ENCODE measurements at regions not wholly inside any gene's neighbourhood (a gene's known extent, or its start where the extent isn't known, plus 50 kb on each side); places are given as distances from the start of the nearest gene placed in this dataset.
"Not testable (repeated sequence)": the region's sequence is repeated elsewhere in the genome, so short reads cannot be mapped to it uniquely, and the experiment has no call there.

DNA sequence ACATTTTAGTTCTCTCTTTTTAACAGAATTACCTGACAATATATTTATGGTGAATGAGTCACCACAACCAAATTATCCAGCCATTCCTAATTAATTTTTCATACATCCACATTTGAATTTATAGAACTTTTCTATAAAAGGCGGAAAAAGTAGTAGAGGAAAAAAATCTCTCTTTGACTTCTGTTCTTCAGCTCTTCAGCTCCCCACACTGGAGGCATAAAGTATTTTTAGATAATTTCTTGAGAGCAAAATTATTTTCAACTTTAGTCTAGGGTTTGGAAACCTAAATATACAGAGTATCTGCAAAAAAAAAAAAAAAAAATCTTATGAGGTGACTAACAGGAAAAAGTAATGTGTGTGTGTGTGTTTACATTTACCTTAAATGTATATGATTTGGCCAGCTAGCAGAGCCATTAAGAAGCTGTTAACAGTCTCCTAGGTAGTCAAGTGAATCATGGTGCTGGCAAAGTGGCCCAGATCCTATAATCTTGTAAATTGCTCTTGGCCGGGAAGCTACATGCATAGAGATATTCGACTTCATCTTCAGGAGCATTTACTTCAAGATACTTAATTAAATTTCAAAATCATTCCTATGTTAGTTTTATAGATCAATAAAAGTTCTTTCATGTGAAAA lies 383.1 kb upstream of the STEAP1 start:
- no peak for DNase-seq (ENCODE audit: low spot score)

DNA sequence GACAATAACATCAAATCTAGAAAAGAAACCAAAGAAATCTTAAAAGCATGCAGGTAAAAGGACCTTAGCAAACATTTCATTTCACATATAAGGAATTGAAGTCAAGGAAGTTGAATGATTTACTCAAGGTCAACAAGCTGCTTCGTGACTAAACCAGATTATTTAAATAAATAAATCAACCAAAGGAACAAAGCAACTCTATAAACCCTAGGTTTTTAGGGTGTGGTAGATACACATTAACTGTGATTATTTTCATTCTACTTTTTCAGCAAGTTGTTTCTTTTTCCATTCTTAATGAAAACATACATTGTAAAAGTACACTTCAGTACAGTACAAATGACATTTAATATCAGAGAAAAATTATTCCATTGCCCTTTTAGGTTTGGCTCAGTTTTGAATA lies 382.0 kb upstream of the STEAP1 start:
- no peak for DNase-seq (ENCODE audit: low spot score)

DNA sequence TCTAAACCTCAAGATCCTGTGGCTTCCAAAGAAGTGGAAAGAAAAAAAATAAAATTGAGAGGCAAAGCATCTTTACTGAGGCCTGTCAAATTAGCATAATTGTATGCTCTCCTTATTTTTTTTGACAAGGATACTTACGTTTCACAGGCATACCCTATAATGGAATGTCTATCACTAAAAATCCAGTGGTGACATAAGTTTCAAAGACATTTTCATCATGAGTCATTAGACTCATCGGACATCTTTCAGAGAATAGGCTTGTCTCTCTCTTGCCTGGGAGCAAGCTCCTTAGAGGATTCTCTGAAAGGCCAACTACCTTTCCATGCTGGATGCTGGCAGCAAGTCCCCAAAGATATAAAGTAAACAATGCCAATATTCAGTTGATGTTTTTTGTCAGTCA lies 380.7 kb upstream of the STEAP1 start:
- no peak for DNase-seq (ENCODE audit: low spot score)

GRCh38 chr7:89775459-89775858 lies 378.8 kb upstream of the STEAP1 start:
- DNase-seq (ENCODE audit: low spot score): no peak

DNA sequence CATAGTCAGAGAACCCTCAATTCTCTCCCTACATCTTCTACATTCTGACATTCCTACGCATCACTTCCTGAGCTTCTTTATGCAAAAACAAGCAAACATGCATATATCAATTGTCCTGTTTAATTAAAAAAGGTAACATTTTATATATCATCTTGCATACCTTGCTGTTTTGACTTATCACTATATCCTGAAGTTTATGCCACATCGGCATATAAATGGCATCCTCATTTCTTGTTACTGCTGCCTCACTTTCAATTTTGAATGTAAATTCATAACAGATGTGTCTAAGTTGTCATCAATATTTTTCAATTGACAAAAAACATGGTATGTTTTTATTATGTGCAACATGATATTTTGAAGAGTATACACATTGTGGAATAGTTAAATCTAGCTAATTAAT lies 377.3 kb upstream of the STEAP1 start:
- DNase-seq (ENCODE audit: low spot score): no peak

- no peak for DNase-seq (ENCODE audit: low spot score)
Measured at GRCh38 chr7:89777499-89777898, 376.8 kb upstream of the STEAP1 start.

DNA sequence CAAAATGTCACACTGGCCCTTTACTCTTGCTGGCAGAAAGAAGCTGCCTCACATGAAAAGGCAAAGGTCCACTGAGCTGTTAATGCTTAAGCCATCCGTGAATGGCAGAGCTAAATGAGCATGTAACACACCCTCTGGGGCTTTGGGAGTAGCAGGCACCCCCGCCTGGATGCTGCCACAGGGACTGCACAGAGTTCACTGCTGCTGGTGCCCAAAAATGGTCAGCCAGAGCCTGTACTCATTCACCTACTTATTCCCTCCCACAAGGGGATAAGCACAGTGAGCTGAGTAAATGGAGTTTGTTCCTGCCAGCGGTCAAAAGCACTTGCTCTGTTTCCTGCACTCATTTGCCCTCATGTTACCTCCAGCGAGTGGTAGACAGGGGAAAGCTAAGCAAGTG lies 374.0 kb upstream of the STEAP1 start:
- no peak for DNase-seq (ENCODE audit: low spot score)

DNA sequence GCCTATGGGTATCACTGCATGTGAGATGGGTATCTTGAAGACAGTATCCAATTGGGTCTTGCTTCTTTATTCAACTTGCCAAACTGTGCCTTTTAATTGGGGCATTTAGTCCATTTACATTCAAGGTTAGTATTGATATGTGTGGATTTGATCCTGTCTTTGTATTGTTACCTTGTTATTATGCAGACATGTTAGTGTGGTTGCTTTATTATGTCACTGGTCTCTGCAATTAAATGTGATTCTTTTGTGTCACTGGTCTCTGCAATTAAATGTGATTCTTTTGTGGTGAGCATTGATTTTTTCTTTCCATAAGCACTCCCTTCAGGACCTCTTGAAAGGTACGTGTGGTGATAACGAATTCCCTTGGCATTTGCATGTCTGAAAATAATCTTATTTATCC lies 357.8 kb upstream of the STEAP1 start:
- no peak for DNase-seq (ENCODE audit: low spot score)

- DNase-seq (ENCODE audit: low spot score): no peak
Measured at GRCh38 chr7:89797965-89798598, 356.2 kb upstream of the STEAP1 start.

- DNase-seq (ENCODE audit: low spot score): no peak
Measured at GRCh38 chr7:89798599-89798996, 355.7 kb upstream of the STEAP1 start.

- DNase-seq (ENCODE audit: low spot score): no peak
Measured at GRCh38 chr7:89800761-89801160, 353.5 kb upstream of the STEAP1 start.

DNA sequence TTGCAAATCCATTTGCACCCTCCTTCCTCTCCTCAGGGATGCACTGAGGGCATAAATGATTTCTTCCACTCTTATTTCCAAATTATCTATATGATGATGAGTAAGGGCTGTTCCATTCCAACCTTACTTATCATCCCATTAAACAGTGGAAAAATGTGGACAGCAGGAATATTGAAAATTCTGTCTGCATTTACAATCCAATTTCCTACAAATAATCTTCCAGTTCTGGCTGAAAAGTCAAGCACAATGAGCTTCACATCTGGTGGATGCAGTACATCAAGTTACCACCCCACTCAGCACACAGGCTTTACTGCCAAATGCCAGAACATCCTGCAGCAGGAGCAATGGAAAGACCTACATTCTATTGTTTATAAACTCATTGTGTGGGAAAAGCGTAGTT lies 345.0 kb upstream of the STEAP1 start:
- DNase-seq (ENCODE audit: low spot score): no peak

DNA sequence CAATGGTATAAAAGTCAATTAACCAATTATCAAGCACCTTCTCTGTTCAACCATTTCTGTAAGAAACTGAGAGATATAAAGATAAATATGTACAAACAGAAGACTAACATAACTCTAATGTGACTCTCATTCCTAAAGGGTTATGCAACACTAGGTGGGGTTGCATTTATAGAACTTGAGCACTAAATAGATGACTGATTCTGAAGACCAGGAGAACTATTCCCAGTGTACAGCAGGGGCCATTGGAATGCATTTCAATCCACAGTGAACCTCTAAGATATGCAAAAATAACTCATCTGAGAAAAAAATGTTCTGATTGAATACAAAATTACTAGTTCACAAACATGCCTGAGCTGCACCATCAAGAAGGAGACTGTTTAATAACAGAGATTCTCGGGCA lies 341.2 kb upstream of the STEAP1 start:
- no peak for DNase-seq (ENCODE audit: low spot score)

DNA sequence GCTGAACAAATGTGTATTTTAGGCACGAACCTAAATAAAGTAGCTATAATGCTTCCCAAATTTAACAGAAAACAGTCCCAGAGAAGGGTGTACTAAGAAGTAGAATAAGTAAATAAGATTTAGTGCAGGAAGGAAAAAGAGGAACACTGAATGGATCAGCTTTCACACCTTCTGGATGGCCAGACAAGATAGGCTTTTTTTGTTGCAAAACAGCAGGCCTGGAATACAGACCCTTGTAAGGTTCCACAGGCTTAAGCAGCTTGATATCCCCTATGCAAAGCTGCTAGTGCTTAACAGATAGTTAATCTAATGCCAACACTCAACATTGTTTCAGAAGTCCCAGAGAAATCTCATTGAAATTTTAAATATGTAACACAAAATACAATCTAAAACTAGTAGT lies 328.1 kb upstream of the STEAP1 start:
- DNase-seq (ENCODE audit: low spot score): no peak

DNA sequence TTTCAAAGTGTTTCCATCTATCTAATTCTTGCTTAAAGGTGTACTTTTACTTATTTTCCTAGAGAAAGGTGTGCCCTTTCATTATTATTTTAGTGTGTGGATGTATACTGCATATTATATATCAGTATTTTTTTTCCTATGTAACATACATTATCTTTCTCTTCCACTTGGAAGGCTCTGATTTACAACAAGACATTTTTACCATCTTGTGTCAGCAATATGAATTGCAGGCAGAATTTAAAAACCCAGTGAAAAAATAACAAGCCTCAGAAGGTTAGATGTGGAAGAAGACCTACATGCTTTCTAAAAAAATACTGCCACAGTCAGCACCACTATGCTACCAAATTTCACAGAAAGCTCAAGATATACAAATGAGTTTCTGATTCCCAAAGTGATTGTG lies 327.7 kb upstream of the STEAP1 start:
- DNase-seq (ENCODE audit: low spot score): no peak

- DNase-seq (ENCODE audit: low spot score): peak; percentile 77
Measured at GRCh38 chr7:89837515-89837914, 316.8 kb upstream of the STEAP1 start.

GRCh38 chr7:89839329-89839728 lies 314.9 kb upstream of the STEAP1 start:
- DNase-seq (ENCODE audit: low spot score): no peak

GRCh38 chr7:89845952-89846351 lies 308.3 kb upstream of the STEAP1 start:
- no peak for DNase-seq (ENCODE audit: low spot score)

DNA sequence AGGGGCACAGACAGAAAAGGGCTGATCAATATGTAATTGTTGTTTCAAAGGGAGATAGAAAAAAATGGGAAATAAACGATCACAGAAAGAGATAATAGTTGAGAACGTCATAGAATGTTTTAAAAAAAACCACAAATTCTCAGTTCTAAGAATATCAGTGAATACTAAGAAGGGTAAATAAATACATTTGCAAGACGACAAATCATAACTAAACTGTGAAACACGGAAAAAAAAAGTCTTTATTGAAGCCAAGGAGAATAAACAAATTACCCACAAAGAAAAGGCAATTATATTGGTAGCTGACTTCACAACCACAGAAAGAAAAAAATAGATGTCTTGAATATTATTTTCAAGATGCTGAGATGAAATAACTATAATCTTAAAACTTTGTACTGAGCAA lies 305.2 kb upstream of the STEAP1 start:
- no peak for DNase-seq (ENCODE audit: low spot score)

GRCh38 chr7:89857053-89857452 lies 297.2 kb upstream of the STEAP1 start:
- DNase-seq (ENCODE audit: low spot score): not testable (repeated sequence)

DNA sequence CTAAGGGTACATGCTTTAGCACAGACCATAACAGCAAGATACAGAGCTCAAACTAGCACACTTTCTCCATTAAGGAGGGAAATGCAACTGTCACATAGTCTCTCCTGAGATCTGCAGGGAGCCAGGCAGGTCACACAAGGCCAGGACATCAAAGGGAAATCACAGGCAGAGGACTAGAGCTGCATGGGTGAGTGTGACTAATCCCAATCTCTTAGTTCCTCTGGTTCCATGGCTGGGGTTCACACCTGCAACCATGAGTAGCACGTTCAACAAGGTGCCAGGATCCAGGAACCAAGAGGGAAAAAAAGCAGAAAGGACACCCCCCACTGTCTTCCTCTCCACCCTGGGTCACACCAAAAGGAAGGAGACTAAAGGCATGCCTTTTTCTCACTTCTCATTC lies 296.5 kb upstream of the STEAP1 start:
- DNase-seq (ENCODE audit: low spot score): no peak

GRCh38 chr7:89887489-89887888 lies 266.8 kb upstream of the STEAP1 start:
- DNase-seq (ENCODE audit: low spot score): no peak

- no peak for DNase-seq (ENCODE audit: low spot score)
Measured at GRCh38 chr7:89908736-89909135, 245.5 kb upstream of the STEAP1 start.

GRCh38 chr7:89914711-89915110 lies 239.6 kb upstream of the STEAP1 start:
- DNase-seq (ENCODE audit: low spot score): no peak
